OCI-LY3 (cell line): ENCODE measurements at regions not wholly inside any gene's neighbourhood (a gene's known extent, or its start where the extent isn't known, plus 50 kb on each side); places are given as distances from the start of the nearest gene placed in this dataset.

Experiments used
- CTCF ChIP-seq: fragments of 200-600, 300-600 bp; sonication (generic); IDR thresholded peaks from 2 replicates; pipeline ENCODE4 v1.5.1; 2014; ENCODE audit warnings: antibody characterized with exemption, low read length, low read depth
- EZH2phosphoT487 ChIP-seq: fragments of 200-600 bp; shearing (Covaris generic); IDR thresholded peaks from 2 replicates; pipeline ENCODE4 v1.6.1; 2018; ENCODE audit warnings: antibody characterized with exemption, mixed run types, low read depth

GRCh38 chr14:27559848-27560247 is 962.0 kb upstream of the NOVA1 start:
- no peak for TF ChIP-seq CTCF
- TF ChIP-seq EZH2phosphoT487, result no peak
